ENCODE measurements at regions not wholly inside any gene's neighbourhood (a gene's known extent, or its start where the extent isn't known, plus 50 kb on each side); places are given as distances from the start of the nearest gene placed in this dataset.

DNA sequence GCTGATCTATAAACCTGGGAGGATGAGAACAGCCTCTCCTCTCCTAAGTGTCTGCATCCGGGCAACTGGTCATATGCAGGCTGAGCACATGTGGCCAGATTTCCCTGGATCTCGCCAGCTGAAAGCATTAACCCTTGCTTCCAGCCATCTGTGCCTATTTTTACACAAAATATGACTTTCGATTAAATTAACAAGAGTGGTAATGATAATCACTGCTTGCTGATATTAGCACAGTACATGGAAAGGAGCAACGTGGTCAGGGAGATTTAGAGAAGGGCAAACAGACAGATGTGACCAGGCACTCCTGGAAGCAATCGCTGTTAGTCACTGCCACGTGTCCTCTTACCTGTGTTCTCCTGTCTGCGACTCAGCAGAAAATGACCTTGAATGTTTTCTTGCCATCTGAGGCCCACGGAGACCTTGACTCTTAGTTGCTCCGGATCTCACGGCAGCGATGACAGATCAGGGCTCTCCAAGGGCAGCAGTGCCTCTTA, 59.5 kb upstream of the NPTX2 start:
- TF ChIP-seq, protein P1, sequence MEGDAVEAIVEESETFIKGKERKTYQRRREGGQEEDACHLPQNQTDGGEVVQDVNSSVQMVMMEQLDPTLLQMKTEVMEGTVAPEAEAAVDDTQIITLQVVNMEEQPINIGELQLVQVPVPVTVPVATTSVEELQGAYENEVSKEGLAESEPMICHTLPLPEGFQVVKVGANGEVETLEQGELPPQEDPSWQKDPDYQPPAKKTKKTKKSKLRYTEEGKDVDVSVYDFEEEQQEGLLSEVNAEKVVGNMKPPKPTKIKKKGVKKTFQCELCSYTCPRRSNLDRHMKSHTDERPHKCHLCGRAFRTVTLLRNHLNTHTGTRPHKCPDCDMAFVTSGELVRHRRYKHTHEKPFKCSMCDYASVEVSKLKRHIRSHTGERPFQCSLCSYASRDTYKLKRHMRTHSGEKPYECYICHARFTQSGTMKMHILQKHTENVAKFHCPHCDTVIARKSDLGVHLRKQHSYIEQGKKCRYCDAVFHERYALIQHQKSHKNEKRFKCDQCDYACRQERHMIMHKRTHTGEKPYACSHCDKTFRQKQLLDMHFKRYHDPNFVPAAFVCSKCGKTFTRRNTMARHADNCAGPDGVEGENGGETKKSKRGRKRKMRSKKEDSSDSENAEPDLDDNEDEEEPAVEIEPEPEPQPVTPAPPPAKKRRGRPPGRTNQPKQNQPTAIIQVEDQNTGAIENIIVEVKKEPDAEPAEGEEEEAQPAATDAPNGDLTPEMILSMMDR (conservative IDR thresholded peaks at IDR 0.05; ENCODE audit: low read depth in 2 of 2), result no peak
- TF ChIP-seq ZNF114 (CRISPR knock-in tag; IDR thresholded peaks at IDR 0.05) (no peak), EZH2 (IDR thresholded peaks at IDR 0.05; ENCODE audit: low read depth, unreplicated experiment) (no peak), ZNF331 (CRISPR knock-in tag; IDR thresholded peaks at IDR 0.05; ENCODE audit: low read depth) (no peak), EZH2phosphoT487 (IDR thresholded peaks at IDR 0.05; ENCODE audit: unreplicated experiment) (no peak), CREB1 (CRISPR knock-in tag; IDR thresholded peaks at IDR 0.05; ENCODE audit: low read depth) (no peak), JUNB (IDR thresholded peaks at IDR 0.05; ENCODE audit: unreplicated experiment) (no peak), NANOG (IDR thresholded peaks at IDR 0.05; ENCODE audit: borderline replicate concordance) (no peak), POLR2AphosphoS5 (IDR thresholded peaks at IDR 0.05; ENCODE audit: low read depth) (no peak), STAT1 (IDR thresholded peaks at IDR 0.05; ENCODE audit: unreplicated experiment) (no peak)
- TF ChIP-seq, protein P2, sequence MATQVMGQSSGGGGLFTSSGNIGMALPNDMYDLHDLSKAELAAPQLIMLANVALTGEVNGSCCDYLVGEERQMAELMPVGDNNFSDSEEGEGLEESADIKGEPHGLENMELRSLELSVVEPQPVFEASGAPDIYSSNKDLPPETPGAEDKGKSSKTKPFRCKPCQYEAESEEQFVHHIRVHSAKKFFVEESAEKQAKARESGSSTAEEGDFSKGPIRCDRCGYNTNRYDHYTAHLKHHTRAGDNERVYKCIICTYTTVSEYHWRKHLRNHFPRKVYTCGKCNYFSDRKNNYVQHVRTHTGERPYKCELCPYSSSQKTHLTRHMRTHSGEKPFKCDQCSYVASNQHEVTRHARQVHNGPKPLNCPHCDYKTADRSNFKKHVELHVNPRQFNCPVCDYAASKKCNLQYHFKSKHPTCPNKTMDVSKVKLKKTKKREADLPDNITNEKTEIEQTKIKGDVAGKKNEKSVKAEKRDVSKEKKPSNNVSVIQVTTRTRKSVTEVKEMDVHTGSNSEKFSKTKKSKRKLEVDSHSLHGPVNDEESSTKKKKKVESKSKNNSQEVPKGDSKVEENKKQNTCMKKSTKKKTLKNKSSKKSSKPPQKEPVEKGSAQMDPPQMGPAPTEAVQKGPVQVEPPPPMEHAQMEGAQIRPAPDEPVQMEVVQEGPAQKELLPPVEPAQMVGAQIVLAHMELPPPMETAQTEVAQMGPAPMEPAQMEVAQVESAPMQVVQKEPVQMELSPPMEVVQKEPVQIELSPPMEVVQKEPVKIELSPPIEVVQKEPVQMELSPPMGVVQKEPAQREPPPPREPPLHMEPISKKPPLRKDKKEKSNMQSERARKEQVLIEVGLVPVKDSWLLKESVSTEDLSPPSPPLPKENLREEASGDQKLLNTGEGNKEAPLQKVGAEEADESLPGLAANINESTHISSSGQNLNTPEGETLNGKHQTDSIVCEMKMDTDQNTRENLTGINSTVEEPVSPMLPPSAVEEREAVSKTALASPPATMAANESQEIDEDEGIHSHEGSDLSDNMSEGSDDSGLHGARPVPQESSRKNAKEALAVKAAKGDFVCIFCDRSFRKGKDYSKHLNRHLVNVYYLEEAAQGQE (IDR thresholded peaks at IDR 0.05; ENCODE audit: unreplicated experiment), result no peak
- TF ChIP-seq, protein P3, sequence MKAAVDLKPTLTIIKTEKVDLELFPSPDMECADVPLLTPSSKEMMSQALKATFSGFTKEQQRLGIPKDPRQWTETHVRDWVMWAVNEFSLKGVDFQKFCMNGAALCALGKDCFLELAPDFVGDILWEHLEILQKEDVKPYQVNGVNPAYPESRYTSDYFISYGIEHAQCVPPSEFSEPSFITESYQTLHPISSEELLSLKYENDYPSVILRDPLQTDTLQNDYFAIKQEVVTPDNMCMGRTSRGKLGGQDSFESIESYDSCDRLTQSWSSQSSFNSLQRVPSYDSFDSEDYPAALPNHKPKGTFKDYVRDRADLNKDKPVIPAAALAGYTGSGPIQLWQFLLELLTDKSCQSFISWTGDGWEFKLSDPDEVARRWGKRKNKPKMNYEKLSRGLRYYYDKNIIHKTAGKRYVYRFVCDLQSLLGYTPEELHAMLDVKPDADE (IDR thresholded peaks at IDR 0.05), result no peak
- TF ChIP-seq, protein P4, sequence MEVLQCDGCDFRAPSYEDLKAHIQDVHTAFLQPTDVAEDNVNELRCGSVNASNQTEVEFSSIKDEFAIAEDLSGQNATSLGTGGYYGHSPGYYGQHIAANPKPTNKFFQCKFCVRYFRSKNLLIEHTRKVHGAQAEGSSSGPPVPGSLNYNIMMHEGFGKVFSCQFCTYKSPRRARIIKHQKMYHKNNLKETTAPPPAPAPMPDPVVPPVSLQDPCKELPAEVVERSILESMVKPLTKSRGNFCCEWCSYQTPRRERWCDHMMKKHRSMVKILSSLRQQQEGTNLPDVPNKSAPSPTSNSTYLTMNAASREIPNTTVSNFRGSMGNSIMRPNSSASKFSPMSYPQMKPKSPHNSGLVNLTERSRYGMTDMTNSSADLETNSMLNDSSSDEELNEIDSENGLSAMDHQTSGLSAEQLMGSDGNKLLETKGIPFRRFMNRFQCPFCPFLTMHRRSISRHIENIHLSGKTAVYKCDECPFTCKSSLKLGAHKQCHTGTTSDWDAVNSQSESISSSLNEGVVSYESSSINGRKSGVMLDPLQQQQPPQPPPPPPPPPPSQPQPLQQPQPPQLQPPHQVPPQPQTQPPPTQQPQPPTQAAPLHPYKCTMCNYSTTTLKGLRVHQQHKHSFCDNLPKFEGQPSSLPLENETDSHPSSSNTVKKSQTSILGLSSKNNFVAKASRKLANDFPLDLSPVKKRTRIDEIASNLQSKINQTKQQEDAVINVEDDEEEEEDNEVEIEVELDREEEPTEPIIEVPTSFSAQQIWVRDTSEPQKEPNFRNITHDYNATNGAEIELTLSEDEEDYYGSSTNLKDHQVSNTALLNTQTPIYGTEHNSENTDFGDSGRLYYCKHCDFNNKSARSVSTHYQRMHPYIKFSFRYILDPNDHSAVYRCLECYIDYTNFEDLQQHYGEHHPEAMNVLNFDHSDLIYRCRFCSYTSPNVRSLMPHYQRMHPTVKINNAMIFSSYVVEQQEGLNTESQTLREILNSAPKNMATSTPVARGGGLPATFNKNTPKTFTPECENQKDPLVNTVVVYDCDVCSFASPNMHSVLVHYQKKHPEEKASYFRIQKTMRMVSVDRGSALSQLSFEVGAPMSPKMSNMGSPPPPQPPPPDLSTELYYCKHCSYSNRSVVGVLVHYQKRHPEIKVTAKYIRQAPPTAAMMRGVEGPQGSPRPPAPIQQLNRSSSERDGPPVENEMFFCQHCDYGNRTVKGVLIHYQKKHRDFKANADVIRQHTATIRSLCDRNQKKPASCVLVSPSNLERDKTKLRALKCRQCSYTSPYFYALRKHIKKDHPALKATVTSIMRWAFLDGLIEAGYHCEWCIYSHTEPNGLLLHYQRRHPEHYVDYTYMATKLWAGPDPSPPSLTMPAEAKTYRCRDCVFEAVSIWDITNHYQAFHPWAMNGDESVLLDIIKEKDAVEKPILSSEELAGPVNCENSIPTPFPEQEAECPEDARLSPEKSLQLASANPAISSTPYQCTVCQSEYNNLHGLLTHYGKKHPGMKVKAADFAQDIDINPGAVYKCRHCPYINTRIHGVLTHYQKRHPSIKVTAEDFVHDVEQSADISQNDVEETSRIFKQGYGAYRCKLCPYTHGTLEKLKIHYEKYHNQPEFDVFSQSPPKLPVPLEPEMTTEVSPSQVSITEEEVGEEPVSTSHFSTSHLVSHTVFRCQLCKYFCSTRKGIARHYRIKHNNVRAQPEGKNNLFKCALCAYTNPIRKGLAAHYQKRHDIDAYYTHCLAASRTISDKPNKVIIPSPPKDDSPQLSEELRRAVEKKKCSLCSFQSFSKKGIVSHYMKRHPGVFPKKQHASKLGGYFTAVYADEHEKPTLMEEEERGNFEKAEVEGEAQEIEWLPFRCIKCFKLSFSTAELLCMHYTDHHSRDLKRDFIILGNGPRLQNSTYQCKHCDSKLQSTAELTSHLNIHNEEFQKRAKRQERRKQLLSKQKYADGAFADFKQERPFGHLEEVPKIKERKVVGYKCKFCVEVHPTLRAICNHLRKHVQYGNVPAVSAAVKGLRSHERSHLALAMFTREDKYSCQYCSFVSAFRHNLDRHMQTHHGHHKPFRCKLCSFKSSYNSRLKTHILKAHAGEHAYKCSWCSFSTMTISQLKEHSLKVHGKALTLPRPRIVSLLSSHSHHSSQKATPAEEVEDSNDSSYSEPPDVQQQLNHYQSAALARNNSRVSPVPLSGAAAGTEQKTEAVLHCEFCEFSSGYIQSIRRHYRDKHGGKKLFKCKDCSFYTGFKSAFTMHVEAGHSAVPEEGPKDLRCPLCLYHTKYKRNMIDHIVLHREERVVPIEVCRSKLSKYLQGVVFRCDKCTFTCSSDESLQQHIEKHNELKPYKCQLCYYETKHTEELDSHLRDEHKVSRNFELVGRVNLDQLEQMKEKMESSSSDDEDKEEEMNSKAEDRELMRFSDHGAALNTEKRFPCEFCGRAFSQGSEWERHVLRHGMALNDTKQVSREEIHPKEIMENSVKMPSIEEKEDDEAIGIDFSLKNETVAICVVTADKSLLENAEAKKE (CRISPR knock-in tag; IDR thresholded peaks at IDR 0.05), result no peak
- Histone ChIP-seq H4K20me1 (replicated peaks; ENCODE audit: insufficient read depth) (no peaks in the 10 kb centered on the region), H3K79me2 (replicated peaks; ENCODE audit: insufficient read depth) (no peaks in the 10 kb centered on the region), H3K27me3 (ENCODE audit: insufficient read depth) (no peaks in the 10 kb centered on the region), H3K4me1 (ENCODE audit: insufficient read depth) (no peaks in the 10 kb centered on the region), H3K27ac (ENCODE audit: low read depth) (no peak overlapping the region), H2AFZ (no peak overlapping the region), H3F3A (replicated peaks; ENCODE audit: low read depth) (no peaks in the 10 kb centered on the region), H3K36me3 (ENCODE audit: insufficient read depth) (no peaks in the 10 kb centered on the region), H3K4me3 (no peak overlapping the region), H3K4me2 (no peak overlapping the region), H3K9me2 (ENCODE audit: insufficient read depth) (no peaks in the 10 kb centered on the region)
- no peak for ATAC-seq
- Mint-ChIP-seq H3K36me3 (ENCODE audit: low read depth) (peaks cover 9% of the 10 kb centered on the region; the same call in 2 of the 3 replicates), H3K27ac (no peak overlapping the region), H3K4me3 (no peak overlapping the region), H3K9me3 (peaks cover 45% of the 10 kb centered on the region), H3K4me1 (no peaks in the 10 kb centered on the region), H3K27me3 (ENCODE audit: insufficient read depth, low read depth, poor library complexity) (peaks cover 10% of the 10 kb centered on the region)
- no peak for DNase-seq (ENCODE audit: low spot score)

Data from GM23338 (cell line).